SH-SY5Y (cell line): ENCODE measurements at regions not wholly inside any gene's neighbourhood (a gene's known extent, or its start where the extent isn't known, plus 50 kb on each side); places are given as distances from the start of the nearest gene placed in this dataset.

ENCODE experiments used
- GATA2 ChIP-seq: IDR thresholded peaks from 2 replicates; pipeline ENCODE4 v1.6.1; 2011; ENCODE audit warnings: mild to moderate bottlenecking, low read depth, low read length
- GATA3 ChIP-seq: IDR thresholded peaks from 2 replicates; pipeline ENCODE4 v1.6.1; 2011; ENCODE audit warnings: low read depth, mild to moderate bottlenecking, low read length, moderate library complexity

GRCh38 chr2:23015651-23016200 is 369.3 kb upstream of the KLHL29 start:
- TF ChIP-seq GATA3: no peak
- no peak for TF ChIP-seq GATA2
